Activated naive CD4-positive, alpha-beta T cell treated with anti-CD3 and anti-CD28 coated beads, Interleukin-2, amount 50 U/mL, for 24 hours (primary cell): ENCODE measurements at regions not wholly inside any gene's neighbourhood (a gene's known extent, or its start where the extent isn't known, plus 50 kb on each side); places are given as distances from the start of the nearest gene placed in this dataset.

Experiments used
- H3K27ac Mint-ChIP-seq: one replicate; pipeline ENCODE4 v1.8.0; 2021; ENCODE audit warnings: mild to moderate bottlenecking, mixed read lengths
- H3K27me3 Mint-ChIP-seq: one replicate; pipeline ENCODE4 v1.8.0; 2021; ENCODE audit warnings: mixed read lengths
- H3K36me3 Mint-ChIP-seq: one replicate; pipeline ENCODE4 v1.8.0; 2021; ENCODE audit warnings: mixed read lengths
- H3K4me1 Mint-ChIP-seq: one replicate; pipeline ENCODE4 v1.8.0; 2021; ENCODE audit warnings: mixed read lengths
- H3K4me3 Mint-ChIP-seq: one replicate; pipeline ENCODE4 v1.8.0; 2021; ENCODE audit warnings: mild to moderate bottlenecking, mixed read lengths
- H3K9me3 Mint-ChIP-seq: one replicate; pipeline ENCODE4 v1.8.0; 2021; ENCODE audit warnings: mixed read lengths

DNA sequence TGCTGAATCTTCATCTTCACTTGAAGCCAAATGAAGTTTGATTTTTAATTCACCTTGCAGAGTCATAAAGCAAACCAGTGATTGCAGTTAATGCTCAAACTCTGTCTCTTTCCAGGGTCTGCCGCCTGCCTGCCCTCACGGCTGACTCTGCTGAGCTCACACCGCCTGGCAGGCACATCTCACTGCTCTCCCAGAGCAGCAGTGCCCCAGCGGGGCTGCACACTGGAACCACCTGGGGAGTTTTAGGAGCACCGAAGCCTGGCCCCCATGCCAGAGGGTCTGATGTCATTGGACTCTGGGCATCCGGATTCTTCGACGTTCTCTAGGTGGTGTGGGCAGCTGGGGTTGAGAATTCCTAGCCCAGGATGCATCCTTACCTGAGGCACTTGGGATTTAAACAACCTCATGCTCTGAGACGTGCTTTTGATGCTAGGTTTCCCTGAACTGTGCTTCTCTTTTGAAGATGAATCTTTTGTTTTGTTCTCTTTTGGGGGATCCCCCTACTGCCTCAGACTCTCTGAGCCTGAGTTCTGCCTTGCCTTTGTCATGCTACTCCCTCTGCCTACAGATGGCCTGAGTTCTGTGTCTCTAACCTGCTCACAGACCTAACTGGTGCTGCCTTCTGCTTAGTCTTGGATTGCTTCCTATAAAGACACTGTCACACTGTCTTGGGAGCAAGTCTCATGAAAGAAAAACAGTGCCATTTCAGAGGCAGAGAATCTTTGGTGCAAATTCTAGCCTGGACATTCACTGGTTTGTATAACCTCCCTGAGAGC is 438.1 kb upstream of the CCL2 start:
- H3K4me3 Mint-ChIP-seq = no peak overlapping the region
- H3K27me3 Mint-ChIP-seq = no peaks in the 10 kb centered on the region
- H3K9me3 Mint-ChIP-seq = no peaks in the 10 kb centered on the region
- no peaks in the 10 kb centered on the region for H3K36me3 Mint-ChIP-seq
- H3K4me1 Mint-ChIP-seq = no peaks in the 10 kb centered on the region
- no peak overlapping the region for H3K27ac Mint-ChIP-seq

DNA sequence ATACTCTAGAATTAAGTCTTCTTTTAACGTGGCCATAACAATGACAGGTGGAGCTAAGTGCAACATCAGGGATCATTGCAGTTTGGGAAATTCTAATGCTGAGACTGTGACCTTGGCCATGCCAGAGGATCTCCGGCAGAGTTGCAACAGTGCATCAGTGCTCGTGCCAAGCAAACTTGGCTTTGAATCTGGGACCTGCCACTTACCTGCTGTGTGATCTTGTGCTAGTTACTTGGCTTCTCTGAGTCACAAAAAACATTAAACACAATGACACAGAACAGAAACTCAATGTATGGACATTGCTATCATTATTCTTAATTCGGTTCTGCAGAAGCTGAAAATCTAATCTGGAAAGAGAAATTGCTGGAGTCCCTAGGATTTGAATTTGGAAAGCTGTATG is 435.5 kb upstream of the CCL2 start:
- Mint-ChIP-seq H3K36me3 (no peaks in the 10 kb centered on the region), H3K9me3 (no peaks in the 10 kb centered on the region)

DNA sequence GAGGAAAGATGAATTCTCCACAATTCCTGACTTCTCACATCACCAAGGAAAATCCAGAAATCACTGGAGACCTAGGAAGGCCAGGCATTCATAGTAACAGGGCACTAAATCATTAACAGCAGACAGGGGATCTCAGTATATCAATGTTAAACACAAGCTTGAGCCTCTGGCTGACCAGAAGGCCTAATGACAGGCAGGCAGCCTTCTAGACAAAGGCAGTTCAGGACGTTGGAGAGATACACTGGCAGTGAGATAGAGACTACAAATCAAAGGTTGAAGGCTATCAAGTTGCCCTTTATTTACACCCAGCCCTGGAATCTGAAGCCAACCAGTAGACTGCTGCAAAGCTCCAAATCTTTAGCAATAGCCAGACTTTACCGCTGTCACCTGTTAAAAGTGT is 422.8 kb upstream of the CCL2 start:
- Mint-ChIP-seq H3K9me3 (no peaks in the 10 kb centered on the region), H3K4me1 (no peaks in the 10 kb centered on the region), H3K27me3 (peaks cover 7% of the 10 kb centered on the region), H3K36me3 (no peaks in the 10 kb centered on the region), H3K4me3 (no peak overlapping the region), H3K27ac (no peak overlapping the region)

More for the DNA sequence above, 435.5 kb upstream of the CCL2 start:
- Mint-ChIP-seq H3K27me3 (no peaks in the 10 kb centered on the region), H3K27ac (no peak overlapping the region), H3K4me1 (no peaks in the 10 kb centered on the region), H3K4me3 (no peak overlapping the region)

DNA sequence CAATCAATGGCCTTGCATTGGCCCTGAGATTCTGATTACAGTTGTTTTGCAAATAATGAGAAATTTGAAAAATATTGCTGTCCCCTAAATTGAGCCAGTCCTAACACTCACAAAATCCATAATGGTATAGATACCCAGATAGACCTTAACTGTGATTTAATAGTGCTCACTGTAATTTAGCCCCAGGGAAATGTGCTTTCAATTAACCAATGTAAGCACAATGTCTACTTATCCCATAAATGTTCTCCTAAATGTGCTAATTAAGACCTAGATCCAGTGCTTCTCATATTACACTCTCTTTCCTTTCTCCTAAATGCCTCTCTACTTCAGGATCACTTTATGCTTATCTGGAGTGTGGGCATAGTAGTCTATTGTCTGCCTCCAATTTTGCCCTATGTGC is 417.8 kb upstream of the CCL2 start:
- Mint-ChIP-seq H3K36me3 (no peaks in the 10 kb centered on the region), H3K4me1 (no peaks in the 10 kb centered on the region), H3K4me3 (no peak overlapping the region), H3K9me3 (no peaks in the 10 kb centered on the region), H3K27me3 (peaks cover 4% of the 10 kb centered on the region), H3K27ac (no peak overlapping the region)

DNA sequence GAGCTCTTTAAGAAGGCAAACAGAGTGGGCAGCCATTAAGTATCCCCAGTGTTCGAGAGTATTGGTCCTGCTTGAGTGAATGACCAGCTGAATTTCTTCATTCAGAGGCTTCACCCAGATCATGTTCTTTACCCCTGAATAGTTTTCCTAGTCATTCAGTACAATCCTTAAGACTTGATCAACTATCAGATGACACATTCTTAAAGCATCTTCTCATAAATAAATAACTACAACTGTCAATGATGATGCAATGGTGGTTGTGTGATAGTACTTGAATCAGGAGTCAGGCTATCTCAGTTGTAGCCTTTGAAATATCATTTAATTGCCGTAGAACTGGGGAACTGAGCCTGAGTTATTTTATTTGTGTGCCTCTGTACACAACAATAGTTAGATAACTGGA is 416.8 kb upstream of the CCL2 start:
- no peaks in the 10 kb centered on the region for H3K4me1 Mint-ChIP-seq
- H3K9me3 Mint-ChIP-seq = no peaks in the 10 kb centered on the region
- no peak overlapping the region for H3K27ac Mint-ChIP-seq
- no peaks in the 10 kb centered on the region for H3K36me3 Mint-ChIP-seq
- H3K4me3 Mint-ChIP-seq = no peak overlapping the region
- peaks cover 4% of the 10 kb centered on the region for H3K27me3 Mint-ChIP-seq

DNA sequence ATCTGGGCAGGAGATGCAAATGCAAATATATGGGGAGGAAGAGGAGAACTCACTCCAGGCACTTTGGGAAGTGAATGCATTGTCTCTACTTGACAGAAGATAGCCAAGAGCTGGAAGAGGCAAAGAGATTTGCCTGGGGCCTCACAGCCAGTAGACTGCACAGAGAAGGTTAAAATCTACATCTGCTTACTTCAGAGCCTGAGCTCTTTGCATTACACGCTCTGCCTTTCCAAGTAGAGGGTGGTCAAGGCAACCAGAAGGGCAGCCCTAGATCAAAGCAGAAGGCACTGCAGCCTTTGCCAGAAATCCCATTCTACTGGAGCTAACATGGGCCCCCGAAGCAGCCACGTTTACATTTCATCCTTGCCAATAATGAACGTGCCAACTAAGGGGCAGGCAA is 407.2 kb upstream of the CCL2 start:
- Mint-ChIP-seq H3K4me1 (no peaks in the 10 kb centered on the region), H3K36me3 (no peaks in the 10 kb centered on the region), H3K4me3 (no peak overlapping the region), H3K27me3 (no peaks in the 10 kb centered on the region), H3K27ac (no peak overlapping the region), H3K9me3 (no peaks in the 10 kb centered on the region)

DNA sequence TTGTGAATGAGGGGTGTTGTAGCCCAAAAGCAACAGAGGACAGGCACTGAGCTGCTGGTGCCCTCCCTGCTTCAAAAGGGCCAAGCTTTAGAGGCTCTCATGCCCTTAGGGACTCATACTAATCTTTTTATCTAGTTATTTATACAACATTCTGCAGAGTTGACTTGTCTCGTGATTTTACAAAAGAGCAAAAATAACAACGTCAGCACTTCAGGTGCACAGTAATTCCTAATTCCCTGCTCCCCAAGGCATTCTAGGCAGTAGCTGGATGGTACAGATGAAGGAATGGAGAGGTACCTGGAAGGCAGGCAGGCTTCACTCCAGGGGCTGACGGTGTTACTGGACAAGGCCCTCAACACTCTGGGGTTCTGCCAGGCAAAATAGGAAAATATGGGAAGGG is 406.7 kb upstream of the CCL2 start:
- no peak overlapping the region for H3K4me3 Mint-ChIP-seq
- H3K9me3 Mint-ChIP-seq = no peaks in the 10 kb centered on the region
- H3K36me3 Mint-ChIP-seq = no peaks in the 10 kb centered on the region
- no peaks in the 10 kb centered on the region for H3K4me1 Mint-ChIP-seq
- H3K27me3 Mint-ChIP-seq = no peaks in the 10 kb centered on the region
- no peak overlapping the region for H3K27ac Mint-ChIP-seq

DNA sequence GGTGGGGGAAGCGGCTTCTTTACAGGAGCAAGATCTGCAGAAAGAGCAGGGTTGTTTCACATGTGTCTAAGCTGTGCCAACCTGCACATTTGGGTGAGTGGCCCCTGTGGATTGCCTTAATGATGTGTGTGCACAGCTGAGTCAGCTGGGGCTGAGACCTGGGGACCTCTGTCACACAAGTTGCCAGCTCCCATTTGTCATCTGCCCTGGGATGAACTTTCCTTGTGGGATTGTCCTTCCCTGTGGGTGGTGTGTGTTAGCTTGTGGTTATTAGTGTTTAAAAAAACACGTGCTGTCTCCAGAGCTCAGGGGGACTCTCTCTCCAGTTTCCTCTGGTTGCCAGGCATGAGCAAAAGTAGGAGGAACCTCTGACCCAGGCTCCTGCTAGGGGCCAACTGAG is 400.5 kb upstream of the CCL2 start:
- Mint-ChIP-seq H3K4me3 (no peak overlapping the region), H3K36me3 (no peaks in the 10 kb centered on the region), H3K9me3 (no peaks in the 10 kb centered on the region), H3K4me1 (no peaks in the 10 kb centered on the region), H3K27me3 (peaks cover 4% of the 10 kb centered on the region), H3K27ac (no peak overlapping the region)

DNA sequence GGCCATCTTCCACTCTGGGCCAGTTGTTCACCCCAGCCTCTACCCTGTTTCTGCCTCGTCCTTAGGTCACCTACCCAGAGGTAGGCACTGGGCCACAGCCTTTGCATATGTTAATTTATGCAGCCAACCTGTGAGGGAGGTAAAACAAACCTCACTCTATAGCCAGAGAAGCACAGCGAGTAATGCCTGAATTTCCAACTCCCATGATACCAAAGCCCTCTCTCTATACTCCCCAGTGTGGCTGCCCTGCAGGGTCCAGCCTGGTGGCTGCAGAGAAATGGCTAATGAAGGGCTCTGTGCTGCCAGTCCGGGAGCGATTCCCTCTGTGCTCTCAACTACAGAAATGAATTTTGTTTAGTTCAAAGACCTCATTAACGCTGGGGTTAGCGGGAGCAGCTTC is 397.0 kb upstream of the CCL2 start:
- Mint-ChIP-seq H3K4me3 (no peak overlapping the region), H3K27ac (no peak overlapping the region), H3K27me3 (peaks cover 4% of the 10 kb centered on the region)

DNA sequence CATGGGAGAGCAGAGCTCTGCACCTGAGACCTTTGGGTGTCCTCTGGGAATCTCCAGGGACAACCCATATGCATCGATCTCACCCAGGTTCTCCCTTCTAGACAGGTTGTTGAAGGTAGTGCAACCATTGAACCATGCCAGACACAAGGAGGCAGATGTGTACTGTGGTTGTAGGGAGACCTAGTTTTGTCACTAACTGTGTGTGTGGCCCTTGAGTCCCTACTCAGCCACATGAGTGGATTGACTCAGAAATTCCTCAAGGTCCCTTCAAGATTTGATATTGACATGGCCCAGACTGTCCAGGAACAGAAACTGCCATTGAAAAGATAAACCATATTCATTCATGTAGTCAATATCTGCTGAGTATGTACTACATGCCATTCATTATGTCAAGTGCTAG is 396.4 kb upstream of the CCL2 start:
- H3K27ac Mint-ChIP-seq = no peak overlapping the region
- H3K4me3 Mint-ChIP-seq = no peak overlapping the region
- no peaks in the 10 kb centered on the region for H3K4me1 Mint-ChIP-seq
- H3K36me3 Mint-ChIP-seq = no peaks in the 10 kb centered on the region
- H3K27me3 Mint-ChIP-seq = peaks cover 4% of the 10 kb centered on the region
- no peaks in the 10 kb centered on the region for H3K9me3 Mint-ChIP-seq

More for the DNA sequence above, 397.0 kb upstream of the CCL2 start:
- Mint-ChIP-seq H3K4me1 (no peaks in the 10 kb centered on the region), H3K36me3 (no peaks in the 10 kb centered on the region), H3K9me3 (no peaks in the 10 kb centered on the region)

DNA sequence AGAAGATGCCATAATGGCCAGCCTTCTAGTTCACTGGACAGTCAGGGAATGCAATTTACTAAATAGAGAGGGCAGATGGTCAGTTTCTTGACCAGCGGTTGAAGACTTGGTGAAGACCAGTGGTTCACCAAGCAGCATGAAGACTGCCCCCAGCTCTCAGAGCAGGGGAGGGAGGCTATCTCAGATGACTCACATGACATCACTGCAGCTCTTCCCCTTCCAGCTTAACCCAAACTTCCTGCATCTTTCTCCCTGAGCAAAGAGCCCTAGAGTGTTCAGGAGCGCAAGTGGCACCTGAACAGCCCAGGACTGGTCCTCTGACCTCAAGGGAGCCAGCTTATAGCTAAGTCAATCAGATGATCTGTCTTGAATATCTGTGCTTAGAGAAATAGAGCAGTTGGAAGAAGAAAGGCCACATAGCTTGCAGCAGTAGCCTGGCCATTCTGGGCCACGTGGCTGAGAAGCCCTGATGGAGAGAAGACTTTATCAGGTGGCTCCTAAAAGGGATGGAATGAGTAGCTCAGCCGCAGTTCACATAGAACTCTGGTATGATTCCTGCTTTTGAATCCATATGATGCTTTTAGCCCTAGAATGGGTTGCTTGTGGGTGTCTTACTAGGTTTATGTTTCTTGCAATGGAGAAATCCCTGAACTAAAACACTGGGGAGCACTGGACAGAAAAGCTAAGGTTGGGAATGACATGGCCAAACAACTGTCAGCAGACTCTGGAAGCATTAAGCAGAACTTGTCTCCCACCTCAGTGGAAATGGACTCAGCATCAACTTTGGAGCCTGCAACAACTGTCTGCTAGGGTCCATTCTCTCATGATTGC is 392.1 kb upstream of the CCL2 start:
- Mint-ChIP-seq H3K27ac (no peak overlapping the region), H3K27me3 (peaks cover 2% of the 10 kb centered on the region), H3K4me1 (no peaks in the 10 kb centered on the region), H3K4me3 (no peak overlapping the region), H3K9me3 (no peaks in the 10 kb centered on the region), H3K36me3 (no peaks in the 10 kb centered on the region)

DNA sequence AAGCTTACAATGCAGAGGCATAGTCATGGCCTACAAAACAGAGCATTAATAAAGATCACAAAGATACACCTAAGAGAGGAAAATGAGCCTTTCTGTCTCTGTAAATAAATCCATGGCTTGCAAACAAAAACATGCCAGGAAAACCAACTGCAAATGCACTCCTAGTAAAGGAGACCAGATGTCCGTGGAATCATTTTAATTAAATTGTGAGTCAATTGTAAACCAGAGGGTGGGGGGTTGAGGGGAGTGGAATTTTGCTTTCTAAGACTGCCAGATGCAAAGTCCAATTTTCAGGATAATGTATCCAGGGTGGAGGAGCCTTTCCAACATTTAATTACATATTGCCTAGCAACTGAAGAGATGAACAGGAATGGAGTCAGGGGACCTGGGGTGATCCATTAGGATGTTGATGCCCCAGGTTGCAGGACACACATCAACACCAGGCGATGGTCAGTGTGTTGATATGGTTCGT is 390.3 kb upstream of the CCL2 start:
- Mint-ChIP-seq H3K27me3 (peaks cover 4% of the 10 kb centered on the region), H3K4me3 (no peak overlapping the region), H3K9me3 (no peaks in the 10 kb centered on the region)

DNA sequence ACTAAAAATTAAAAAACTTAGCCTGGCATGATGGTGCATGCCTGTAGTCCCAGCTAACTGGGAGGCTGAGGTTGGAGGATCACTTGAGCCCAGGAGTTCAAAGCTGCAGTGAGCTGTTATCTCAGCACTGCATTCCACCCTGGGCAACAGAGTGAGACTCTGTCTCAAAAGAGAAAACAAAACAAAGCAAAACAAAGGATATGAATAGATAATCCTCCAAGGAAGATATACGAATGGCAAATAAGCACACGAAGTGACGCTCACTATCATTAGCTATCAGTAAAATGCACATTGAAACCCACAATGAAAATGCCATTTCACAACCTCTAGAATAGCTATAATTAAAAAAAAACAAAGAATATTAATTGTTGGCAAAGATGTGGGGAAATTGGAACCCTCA is 386.2 kb upstream of the CCL2 start:
- Mint-ChIP-seq H3K9me3 (no peaks in the 10 kb centered on the region), H3K4me3 (no peak overlapping the region), H3K36me3 (no peaks in the 10 kb centered on the region), H3K4me1 (no peaks in the 10 kb centered on the region), H3K27me3 (peaks cover 8% of the 10 kb centered on the region), H3K27ac (no peak overlapping the region)

More for the DNA sequence above, 390.3 kb upstream of the CCL2 start:
- no peak overlapping the region for H3K27ac Mint-ChIP-seq
- no peaks in the 10 kb centered on the region for H3K36me3 Mint-ChIP-seq
- no peaks in the 10 kb centered on the region for H3K4me1 Mint-ChIP-seq

DNA sequence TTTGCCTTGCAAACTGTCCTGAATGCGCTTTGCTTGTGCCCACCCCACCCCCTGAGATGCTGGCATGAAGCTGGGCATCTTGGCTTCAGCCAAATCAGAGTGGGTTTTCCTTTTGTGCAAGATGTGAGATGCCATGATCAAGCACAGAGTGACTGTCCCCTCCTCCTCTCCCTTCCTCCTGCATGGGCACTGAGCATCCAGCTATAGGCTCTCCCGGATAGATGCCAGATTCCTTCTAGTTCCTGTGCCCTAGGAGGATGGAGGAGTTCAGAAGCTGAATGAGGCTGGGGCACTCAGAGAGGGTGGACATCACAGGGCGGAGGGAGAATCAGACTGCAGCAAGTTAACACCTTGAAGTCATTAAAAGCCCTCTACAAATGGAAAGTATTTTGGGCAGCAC is 384.1 kb upstream of the CCL2 start:
- Mint-ChIP-seq H3K36me3 (no peaks in the 10 kb centered on the region), H3K4me1 (no peaks in the 10 kb centered on the region), H3K27ac (no peak overlapping the region), H3K27me3 (peaks cover 8% of the 10 kb centered on the region), H3K4me3 (no peak overlapping the region), H3K9me3 (no peaks in the 10 kb centered on the region)

DNA sequence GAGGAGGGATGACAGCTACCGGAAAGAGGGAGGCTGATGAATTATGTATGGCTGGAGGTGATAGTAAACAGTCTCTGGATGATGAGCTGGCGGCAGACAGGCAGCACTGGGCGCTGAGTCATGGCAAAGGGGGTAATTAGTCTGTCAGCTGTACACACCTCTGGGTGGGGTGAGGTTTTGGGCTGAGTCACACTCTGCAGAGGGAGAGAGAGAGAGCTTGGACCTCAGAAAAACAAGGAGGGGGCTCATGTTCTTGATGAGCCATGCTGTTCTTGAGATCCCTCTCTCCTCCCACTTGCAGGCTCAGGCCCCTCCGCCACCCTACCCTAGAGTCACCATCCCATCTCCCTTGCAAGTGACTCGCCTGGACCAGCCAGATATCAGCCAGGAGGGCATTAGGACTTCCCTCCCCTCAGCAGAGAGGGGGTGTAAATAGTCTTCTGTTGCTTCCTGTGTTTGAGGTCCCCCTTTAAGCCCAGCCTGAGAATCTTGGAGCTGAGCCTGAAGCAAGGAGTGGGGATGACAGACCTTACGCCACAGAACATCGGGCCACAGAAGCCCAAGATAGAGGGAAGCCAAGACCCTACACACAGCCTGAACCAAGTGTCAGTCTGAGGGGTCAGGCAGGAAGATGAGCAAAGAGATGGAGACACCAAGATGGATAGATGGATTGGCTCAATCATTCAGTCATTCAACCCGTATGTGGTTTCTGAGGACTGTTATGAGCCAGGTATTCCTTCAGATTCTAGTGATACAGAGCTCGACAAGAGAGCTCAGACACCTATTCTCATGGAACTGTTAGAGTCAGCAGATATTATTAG is 383.2 kb upstream of the CCL2 start:
- Mint-ChIP-seq H3K27me3 (peaks cover 10% of the 10 kb centered on the region), H3K4me3 (no peak overlapping the region), H3K9me3 (no peaks in the 10 kb centered on the region), H3K27ac (no peak overlapping the region), H3K4me1 (no peaks in the 10 kb centered on the region), H3K36me3 (no peaks in the 10 kb centered on the region)
